GF-D8 (cell line): ENCODE measurements at regions not wholly inside any gene's neighbourhood (a gene's known extent, or its start where the extent isn't known, plus 50 kb on each side); places are given as distances from the start of the nearest gene placed in this dataset.
"Not testable (repeated sequence)": the region's sequence is repeated elsewhere in the genome, so short reads cannot be mapped to it uniquely, and the experiment has no call there.

ENCODE experiments used
- DNase-seq: peaks from one replicate; lab custom pipeline; 2025; lab: John Stamatoyannopoulos, UW

DNA sequence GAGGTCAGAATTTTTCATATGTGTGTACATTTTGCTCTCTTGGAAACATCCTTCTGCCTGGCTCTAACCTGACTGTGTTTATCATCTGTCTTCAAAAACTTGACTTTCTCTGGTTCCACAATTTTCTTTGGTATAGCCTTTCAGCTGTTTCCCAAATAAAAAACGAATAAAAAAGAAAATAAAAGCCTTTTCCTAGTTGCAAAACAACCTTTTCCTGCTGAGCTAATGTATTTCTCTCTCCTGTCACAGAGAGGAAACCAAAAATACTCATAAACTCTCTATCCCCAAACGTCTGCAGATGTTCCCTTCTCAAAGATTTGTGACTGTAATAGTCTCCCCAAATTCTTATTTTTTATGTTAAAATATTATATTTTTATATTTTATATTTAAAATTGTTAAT lies 505.3 kb upstream of the SLC39A10 start:
- DNase-seq, result no peak

DNA sequence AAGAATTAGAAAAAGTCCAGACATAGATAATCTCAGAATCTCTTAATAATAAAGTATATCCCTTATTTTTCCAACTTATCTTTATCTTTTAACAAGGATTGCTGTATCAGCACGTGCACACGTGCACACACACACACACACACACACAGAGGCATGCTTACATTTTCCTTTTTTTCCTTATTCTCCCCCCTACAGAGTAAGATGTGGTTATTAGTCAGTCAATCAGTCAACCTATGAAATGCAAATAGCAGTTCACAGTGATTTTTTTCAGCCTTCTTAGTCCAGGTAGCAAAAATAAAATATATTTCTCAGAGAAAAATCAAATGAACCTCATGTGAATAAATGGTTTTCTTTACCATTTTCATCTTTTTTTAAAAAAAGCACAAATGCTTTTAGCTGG lies 506.2 kb upstream of the SLC39A10 start:
- DNase-seq, result no peak

DNA sequence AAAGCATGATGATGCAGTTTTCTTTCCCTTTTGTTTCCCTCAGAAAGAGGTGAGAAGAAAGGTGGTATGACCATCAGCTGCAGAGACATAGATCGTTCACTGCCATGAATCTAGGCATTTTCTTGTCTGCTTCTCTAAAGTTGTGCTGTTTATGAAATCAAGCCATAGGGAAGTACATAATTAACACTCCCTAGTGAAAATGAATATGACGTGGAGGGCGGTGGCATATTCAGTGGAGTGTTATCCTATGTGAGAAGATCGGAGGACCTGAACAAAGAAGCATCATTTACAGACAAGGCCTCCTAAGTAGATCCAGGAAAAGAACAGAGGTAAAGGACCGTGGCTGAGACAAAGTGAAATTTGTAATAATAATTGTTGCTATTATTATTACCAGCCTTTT lies 509.0 kb upstream of the SLC39A10 start:
- no peak for DNase-seq

DNA sequence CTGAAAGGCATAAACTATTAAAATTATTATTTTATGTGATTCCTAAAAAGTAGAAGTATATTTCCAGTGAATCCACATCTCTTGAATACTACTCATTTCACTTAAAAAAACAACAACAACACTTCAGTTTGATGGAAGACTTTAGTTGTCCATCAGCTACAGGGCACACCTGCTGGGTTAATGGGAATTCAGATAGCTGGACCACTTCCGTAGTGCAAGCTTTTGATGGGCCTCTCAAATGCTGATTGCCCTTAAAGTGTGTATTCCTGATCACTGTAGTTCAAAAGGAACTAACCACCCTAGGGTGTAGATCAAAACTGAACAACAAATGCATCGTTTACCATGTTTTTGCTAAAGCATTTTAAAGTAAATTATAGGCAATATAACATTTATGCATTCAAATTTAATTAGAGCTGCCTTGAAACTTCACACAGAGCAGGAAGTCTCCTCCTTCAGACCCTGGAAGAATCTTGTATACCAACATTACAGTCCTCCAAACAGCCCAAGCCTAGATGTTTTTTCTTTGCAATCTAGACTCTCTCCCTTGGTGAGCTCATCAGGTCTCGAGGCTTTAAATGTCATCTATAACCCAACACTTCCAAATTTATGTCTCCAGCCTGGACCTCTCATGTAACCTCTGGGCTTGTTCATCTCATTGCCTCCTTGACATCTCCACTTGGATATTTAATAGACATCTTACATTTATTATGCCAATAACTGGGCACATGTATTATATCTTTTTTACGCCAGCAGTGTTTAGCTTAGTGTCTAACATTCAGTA lies 510.1 kb upstream of the SLC39A10 start:
- DNase-seq, result no peak

DNA sequence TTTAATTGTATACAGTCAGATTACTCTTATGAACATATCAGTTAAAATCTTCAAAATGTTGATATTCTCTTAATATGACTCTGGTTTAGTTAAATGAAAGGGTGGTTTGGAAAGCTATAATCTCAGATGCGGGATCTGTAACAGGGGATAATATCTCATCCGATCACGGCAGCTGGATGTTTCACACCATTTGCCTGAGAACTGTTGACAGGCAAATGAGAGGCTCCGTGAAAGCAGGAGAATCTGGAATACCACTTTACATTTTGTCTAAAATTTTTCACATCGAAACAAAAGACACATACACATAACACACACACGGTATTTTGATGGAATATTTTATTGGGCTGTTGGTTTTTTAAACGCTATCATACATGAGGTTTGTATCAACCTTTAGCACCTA lies 518.6 kb upstream of the SLC39A10 start:
- DNase-seq, result no peak

DNA sequence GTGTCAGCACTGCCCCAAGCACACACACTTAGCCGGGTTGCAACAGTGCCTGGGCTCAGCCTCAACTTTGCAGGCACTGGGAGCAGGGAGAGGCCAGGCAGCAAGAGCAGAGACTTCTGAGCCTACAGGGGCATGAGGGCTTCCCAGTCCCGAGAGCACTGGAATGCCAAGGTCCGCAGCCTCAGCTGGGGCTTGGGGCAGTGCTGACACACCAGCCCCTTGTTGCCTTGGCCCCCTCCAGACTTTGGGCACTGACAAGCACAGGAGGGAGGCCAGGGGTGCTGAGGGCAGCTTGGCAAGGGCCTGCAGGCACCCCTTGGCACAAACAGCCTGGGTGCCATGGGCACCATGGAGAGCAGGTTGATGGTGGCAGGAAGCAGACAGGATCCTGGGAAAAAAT lies 531.1 kb upstream of the SLC39A10 start:
- not testable (repeated sequence) for DNase-seq

DNA sequence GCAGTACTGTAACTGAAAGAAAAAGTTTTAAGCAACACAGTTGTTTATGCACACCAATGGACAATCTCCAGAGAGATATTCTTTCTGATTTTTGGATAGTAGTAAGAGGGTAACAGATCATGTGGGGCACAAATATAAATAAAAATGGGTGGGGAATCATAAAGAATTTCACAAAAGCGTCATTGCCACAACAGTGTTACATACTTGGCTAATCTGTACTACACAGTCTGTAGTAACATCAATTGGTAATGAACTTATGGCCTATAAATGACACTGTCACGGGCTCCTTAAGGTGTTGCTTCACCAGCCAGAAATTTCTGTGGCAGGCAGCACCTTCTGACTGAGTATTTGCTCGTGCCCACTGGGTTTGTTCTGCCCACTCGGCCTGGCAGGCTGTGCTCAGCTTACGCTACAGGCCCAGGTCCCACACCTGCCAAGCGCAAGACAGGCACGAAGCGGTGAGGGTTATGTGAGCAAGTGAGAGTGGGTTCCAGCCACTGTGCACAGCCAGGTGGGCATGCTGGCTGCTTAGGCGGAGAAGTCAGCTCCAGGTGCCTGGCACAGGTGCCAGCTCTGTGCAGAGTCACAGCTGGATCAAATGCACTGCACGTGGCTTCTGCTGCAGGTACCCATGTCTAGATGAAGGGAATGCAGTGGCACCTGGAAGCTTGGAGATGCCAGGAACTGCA lies 532.5 kb upstream of the SLC39A10 start:
- DNase-seq, result no peak

DNA sequence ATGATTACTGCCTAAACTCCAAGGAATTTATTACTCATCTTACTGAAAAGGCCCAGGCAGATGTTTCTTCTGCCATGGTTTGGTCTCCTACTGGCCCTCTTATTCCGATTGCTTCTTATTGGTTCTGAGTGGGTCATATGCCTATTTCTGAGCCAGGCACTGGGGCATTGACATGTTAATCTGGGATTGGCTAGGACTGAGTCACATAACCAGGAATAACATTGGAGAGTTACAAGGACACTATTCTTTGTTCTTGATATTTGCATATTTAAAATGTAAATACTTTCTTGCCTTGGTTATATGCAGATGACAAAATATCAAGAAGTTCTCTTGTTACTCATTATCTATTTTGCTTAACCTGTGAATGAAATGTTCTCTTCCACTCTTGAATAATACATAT lies 534.4 kb upstream of the SLC39A10 start:
- DNase-seq, result no peak

DNA sequence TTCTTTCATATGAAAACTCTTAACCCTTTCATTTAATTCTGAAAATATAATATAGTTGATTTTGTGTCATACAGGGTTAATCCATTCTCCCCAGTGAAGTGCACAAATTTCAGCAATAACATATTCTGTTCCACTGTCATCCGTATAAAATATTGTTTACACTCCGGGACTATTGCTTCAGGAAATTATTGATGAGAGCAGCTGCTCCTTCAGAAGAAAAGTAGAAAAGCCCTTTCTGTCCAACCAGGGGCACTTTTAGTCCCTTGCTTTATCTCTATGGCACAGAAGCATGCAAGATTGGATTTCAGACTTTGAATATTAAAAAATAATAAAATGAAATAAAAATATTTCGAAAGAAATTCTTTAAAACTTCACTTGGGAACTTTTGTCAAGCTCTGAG lies 535.7 kb upstream of the SLC39A10 start:
- DNase-seq, result no peak

DNA sequence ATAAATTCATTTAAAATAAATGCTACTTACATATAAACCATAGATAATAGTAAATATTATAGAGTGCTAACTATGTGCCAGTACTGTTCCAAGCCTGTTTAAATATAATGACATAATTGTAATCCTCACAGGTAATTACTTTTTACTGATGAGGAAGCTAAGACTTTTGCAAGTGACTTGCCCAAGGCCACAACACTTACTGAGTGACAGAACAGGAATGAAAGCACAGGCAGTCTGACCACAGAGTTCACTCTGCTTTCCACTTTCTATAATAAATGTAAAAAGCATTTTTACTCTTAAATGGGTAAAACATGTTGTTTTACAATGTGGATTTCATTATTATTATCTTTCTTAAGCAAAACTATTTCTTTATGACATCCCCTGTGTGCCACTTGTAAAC lies 537.8 kb upstream of the SLC39A10 start:
- DNase-seq, result no peak

DNA sequence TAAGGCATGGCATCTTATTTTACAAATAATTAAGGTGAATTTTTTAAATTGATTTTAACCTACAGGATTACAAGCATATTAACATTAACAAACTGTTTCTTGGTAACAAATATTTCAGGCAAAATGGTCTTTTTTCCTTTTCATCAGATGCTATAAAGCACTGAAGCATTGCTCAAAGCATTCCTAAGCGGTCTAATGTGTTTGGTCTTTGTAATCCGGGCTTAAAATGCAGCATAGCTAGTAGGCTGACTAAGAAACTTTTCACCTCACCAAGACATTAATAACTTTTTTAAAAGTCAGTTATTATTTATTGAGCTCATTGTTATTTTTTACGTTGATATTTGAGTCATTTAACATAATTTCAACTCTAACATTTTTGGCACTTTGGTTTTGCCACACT lies 538.8 kb upstream of the SLC39A10 start:
- DNase-seq, result no peak

DNA sequence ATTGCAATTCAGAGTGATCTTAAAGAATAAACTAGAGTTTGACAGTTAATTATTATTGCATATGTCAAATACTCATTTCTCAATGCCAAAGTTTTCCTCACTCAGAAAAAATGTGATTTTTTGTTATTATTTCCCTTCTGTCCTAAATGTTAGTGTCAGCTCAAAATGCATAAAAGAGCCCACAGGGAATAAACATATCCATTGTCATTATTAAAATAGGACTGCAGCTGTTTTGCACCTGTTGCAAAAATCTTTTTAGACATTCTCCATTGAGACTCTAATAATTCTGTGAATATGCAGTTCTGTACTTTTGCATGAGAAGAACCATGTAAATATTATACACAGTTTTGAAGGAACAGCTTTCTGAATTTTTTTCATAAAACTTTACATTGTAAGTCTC lies 540.0 kb upstream of the SLC39A10 start:
- no peak for DNase-seq

DNA sequence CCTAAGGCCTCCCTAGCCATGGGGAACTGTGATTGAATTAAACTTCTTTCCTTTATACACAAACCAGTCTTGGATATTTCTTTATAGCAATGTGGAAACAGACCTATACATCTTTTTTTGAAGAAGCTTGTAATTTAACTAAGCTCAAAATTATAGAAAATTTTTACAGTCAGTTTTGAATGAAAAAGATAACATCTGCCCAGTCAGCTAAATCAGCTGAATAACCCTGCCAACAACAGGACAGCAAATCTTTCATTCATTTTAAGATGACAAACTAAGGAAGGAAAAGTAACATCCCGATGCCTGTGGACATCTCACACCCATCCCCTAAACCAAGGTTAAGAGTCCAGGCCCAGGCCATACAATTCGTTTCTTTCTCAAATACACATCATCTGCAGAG lies 541.3 kb upstream of the SLC39A10 start:
- no peak for DNase-seq

DNA sequence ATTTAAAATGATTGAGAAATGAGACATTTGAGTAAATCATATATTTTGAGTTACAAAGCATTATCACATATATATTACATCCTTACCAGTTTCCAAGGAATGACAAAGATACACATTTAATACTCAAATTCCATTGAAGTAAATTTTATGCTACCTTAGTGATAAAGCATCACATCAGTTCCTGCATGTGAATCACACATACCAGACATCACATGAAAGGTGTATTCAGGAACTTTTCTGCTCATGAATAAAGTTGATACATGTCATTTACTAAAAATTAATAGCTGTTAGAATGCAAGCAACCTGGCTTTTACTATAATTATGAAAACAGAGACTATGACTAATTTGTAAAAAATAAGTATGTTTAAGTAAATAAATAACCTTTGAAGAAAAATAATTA lies 548.8 kb upstream of the SLC39A10 start:
- no peak for DNase-seq

DNA sequence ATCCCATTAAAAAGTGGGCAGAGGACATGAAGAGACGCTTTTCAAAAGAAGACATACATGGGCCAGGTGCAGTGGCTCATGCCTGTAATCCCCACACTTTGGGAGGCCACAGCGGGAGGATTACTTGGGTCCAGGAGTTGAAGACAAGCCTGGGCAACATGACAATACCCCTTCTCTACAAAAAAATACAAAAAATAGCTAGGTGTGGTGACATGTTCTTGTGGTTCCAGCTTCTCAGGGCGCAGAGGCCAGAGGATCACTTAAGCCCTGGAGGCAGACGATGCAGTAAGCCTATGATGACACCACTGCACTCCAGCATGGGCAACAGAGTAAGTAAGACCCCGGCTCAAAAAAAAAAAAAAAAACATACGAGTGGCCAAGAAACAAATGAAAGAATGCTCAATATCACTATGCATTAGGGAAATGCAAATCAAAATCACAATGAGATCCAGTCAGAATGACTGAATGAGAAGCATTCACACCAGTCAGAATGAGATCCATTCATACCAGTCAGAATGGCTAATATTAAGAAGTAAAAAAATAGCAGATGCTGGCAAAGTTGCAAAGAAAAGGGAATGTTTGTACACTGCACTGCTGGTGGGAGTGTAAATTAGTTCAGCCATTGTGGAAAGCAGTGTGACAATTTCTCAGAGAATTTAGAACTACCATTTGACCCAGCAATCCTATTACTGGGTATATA lies 550.2 kb upstream of the SLC39A10 start:
- DNase-seq, result no peak

DNA sequence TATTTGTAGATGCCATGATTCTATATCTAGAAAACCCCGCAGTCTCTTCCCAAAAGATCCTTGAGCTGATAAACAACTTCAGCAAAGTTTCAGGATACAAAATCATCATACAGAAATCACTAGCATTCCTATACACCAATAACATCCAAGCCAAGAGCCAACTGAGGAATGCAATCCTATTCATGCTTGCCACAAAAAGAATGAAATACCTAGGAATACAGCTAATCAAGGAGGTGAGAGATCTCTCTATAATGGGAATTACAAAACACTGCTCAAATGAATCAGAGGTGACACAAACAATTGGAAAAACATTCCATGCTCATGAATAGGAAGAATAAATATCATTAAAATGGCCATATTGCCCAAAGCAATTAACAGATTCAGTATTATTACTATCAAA lies 551.4 kb upstream of the SLC39A10 start:
- no peak for DNase-seq

DNA sequence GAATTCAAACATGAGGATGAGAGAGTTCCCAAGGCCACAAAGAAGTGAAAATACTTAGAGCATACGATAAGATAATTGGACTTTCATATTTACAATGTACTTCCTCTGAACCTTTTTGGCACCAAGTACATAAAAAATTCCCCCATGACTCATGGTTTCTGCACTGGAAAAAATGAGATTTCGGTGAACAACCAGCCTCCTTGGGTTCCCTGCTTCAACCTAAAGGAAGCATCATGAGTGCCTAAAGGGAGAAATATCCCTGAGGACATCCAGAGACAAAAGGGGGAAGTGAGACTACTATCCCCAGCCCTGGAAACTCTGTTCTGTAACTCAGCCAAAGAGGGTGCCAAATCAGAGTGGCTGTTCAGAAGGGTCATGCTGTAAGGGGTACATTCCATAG lies 562.7 kb upstream of the SLC39A10 start:
- no peak for DNase-seq

DNA sequence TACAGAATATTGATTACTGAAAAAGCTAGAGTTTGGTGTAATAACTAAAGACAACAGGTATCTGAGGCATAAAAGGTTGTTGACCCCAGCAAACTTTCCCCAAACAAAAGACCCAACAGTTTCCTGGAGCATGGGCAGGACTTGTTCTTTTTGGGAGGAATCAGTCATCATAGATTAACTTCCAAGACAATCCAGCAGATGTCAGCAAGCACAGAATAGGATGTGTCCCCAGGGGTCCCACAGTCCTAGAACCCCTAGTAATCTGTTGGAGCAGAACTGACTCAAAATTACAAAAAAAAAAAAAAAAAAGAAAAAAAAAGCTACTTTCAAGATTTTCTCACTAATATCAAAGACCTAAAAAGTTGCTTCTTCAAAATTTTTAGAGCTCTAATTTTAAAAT lies 564.7 kb upstream of the SLC39A10 start:
- no peak for DNase-seq

DNA sequence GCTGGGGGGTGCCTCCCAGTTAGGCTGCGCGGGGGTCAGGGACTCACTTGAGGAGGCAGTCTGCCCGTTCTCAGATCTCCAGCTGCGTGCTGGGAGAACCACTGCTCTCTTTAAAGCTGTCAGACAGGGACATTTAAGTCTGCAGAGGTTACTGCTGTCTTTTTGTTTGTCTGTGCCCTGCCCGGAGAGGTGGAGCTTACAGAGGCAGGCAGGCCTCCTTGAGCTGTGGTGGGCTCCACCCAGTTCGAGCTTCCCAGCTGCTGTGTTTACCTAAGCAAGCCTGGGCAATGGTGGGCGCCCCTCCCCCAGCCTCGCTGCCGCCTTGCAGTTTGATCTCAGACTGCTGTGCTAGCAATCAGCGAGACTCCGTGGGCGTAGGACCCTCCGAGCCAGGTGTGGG lies 584.2 kb upstream of the SLC39A10 start:
- not testable (repeated sequence) for DNase-seq

DNA sequence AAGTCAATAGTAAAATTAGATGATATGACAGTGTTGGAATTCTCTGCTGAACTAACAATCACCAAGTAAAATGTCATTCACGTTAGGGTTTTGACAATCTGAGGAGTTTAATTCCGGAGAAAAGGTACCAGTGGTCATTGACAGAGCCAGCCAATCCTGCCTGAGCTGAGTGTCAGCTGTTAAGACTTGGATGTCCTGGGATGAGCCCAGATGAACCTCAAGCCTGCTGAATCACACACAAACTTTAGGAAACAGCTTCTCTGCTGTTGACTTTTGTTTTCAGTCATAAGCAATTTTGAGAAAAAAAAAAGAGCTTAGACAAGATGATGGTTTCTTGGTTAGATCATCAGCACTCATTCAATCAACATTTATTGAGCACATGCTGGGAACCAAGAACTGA lies 600.0 kb upstream of the SLC39A10 start:
- DNase-seq, result no peak

DNA sequence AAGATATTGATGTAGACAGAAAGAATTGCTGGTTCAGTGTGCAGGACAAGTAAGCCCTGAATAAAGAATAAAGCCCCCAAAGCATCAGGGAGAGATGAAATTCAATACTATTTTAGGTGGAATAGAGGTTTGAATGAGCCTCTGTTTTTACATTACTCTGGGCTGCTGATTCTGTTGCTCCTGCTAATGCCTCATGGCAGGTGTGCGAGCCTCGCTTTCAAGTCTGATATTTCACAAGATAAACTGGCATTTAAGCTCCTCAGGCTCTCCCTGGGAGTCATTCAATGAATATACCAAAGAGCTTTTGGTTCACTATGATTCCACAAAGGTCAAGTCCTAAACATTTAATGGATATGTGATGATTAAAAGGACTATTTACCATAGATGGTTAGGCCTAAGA lies 601.0 kb upstream of the SLC39A10 start:
- DNase-seq, result no peak

DNA sequence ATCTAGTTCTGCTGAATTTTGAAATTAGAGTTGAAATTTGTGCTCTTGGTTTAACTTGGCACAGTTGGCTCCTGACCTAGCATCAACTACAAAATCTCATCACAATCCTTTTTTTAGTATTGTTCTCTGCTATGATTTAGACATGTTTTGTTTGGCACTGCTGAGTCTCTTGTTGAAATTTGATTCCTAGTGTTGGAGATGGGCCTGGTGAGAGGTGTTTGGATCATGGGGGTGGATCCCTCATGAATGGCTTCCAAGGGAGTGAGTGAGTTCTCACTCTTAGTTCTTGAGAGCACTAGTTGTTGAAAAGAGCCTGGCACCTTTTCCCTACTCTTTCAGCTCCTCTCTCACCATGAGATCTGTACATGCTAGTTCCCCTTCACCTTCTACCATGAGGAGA lies 605.6 kb upstream of the SLC39A10 start:
- no peak for DNase-seq

DNA sequence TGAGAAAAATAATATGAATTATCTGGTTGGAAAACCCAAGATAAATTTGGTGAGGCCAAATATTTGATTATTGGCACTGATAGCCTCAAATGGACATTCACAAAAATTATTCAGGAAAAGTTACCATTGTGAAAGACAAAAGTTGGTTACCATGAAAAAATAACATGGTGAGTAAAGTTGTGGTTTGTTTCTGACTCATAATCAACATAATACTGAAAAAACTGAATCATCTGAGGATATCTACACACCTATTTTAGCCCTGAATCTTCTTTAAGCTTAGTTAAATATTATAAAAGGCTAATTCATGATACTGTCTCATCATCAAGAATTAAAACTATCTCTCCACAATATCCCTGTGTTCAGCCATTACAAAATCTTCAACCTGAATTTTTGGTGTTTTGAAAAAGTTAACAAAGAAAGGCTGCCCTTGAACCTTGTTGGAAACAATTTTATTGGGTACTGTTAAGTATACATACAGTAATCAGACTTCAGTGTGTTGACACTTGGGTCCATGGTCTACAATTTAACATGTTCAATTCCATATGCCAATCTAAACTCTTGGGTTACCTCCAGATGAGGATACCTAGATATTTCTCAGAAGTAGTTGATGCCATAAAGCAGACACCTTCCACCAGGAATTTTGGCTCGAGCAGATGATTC lies 607.5 kb upstream of the SLC39A10 start:
- DNase-seq, result no peak
